ENCODE measurements at regions not wholly inside any gene's neighbourhood (a gene's known extent, or its start where the extent isn't known, plus 50 kb on each side); places are given as distances from the start of the nearest gene placed in this dataset.

DNA sequence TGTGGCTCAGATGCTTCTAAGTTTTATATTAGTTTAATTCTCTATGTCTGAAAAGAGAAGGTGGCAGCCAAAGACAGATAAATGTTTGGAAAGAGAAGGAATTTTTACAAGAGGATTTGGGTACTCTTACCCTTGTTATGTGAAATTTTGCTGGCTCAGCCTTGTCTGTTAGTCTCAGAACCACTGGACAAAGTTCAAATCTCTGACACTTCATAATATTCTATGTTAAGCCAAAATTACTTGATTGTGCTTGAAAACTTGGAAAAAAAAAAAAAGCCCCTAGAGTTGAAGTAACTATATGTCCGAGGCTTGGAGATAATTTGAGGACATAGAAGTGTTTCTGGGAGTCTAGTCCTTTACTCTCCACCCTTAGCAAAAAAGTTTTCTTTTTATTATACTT lies 1079.3 kb upstream of the LRRTM3 start:
- TF ChIP-seq ZNF274 (IDR thresholded peaks at IDR 0.05; ENCODE audit: low read depth, low read length) = no peak

DNA sequence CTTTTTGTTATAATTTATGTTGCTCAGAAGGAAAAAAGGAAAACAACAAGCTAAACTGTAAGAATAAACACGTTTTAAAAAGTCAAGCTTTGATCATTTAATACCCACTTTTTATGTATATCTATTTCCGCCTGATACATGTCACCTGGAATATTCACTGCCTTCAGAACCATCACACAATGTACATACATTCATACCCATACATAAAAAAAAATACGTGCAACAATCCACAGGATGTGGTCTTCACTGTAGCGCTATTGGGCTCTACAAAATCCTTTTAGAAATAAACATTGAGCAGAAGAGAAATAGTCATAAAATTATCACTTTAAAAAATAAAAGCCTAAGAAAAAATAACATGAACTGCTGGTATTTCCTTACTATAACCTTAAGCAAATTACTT lies 1078.9 kb upstream of the LRRTM3 start:
- no peak for TF ChIP-seq ZNF274 (IDR thresholded peaks at IDR 0.05; ENCODE audit: low read depth, low read length)
- no peak overlapping the region for H3K4me3 ChIP-seq (ENCODE audit: low read length)

More for the DNA sequence above, 1079.3 kb upstream of the LRRTM3 start:
- H3K4me3 ChIP-seq (ENCODE audit: low read length) = no peak overlapping the region

DNA sequence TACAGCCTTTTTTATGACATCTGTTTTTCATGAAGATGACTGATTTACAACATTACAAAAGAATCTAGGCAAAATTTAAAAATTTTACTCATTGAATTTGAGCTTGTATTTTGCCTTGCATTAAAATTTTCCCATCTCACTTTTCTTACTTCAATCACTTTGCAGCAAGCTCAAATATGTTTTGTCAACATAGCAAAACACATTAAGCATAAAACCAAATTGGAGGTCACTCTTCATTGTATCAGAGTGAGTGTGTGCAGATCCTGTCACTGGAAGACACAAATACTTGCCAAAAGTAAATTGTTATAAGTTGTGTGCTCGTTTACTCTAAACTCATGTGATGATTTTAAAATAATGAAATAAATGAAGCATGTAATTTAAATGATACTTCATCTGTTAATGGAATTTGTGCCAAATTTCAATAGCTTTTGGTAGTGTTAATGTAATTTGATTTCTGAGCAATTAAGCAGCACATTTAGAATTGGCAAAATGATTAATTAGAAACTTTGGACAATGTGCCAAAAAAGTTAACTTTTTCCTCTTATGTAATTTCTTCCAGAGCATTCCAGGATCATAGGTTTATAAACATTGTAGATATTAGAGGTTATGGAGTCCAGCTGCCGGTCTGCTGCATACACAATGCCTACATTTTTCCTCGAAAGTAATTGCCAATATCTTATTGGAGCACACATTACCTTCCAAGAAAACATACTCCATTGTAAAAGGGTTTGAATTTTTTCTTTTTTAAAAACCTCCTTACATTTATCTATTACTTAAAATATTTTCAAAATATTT lies 1078.2 kb upstream of the LRRTM3 start:
- TF ChIP-seq ZNF274 (IDR thresholded peaks at IDR 0.05; ENCODE audit: low read depth, low read length) = no peak
- no peak overlapping the region for H3K4me3 ChIP-seq (ENCODE audit: low read length)

DNA sequence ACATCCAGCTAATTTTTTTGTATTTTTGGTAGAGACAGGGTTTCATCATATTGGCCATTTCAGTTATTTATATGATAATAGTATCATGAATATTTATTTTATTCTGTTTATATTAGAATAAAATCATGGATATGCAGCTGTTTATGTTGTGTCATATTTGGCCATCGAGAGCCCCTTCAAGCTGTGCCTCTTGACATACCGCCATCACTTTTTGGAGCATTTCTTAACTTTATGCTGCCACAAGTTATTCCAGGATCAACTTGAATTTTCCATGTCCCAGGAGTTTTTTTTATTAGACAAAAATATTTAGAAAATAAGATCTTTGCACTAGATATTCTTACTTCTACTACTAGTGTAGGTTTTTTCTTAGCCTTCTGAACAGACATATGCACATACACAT lies 1067.0 kb upstream of the LRRTM3 start:
- H3K4me3 ChIP-seq (ENCODE audit: low read length) = no peak overlapping the region
- TF ChIP-seq ZNF274 (IDR thresholded peaks at IDR 0.05; ENCODE audit: low read depth, low read length) = no peak

DNA sequence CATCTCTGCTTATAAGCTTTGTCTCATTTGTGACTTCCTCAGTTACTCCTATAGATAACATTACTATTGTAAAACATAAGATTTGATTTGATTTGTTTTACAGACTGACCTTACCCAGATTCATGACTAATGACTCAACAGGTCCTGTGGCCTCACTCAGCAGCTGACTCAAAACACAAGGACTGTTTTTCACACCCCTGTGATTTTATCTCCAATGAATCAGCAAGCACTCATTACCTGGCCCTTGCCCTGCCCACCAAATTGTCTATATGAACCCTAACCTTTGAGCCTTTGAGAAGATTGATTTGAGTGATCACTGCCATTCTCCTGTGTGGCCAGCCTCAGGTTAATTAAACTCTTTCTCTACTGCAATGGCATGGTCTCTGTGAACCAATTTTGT lies 1064.6 kb upstream of the LRRTM3 start:
- no peak for TF ChIP-seq ZNF274 (IDR thresholded peaks at IDR 0.05; ENCODE audit: low read depth, low read length)

More for the DNA sequence above, 1064.6 kb upstream of the LRRTM3 start:
- no peak overlapping the region for H3K4me3 ChIP-seq (ENCODE audit: low read length)

Measured in GM08714 (cell line).